Embryonic facial prominence (tissue), 1 donor: ENCODE measurements at regions not wholly inside any gene's neighbourhood (a gene's known extent, or its start where the extent isn't known, plus 50 kb on each side); places are given as distances from the start of the nearest gene placed in this dataset.

ENCODE experiments used
- DNase-seq: peaks from one replicate; pipeline ENCODE4 v3.0.0-alpha.2; 2016; ENCODE audit errors: extremely low spot score

DNA sequence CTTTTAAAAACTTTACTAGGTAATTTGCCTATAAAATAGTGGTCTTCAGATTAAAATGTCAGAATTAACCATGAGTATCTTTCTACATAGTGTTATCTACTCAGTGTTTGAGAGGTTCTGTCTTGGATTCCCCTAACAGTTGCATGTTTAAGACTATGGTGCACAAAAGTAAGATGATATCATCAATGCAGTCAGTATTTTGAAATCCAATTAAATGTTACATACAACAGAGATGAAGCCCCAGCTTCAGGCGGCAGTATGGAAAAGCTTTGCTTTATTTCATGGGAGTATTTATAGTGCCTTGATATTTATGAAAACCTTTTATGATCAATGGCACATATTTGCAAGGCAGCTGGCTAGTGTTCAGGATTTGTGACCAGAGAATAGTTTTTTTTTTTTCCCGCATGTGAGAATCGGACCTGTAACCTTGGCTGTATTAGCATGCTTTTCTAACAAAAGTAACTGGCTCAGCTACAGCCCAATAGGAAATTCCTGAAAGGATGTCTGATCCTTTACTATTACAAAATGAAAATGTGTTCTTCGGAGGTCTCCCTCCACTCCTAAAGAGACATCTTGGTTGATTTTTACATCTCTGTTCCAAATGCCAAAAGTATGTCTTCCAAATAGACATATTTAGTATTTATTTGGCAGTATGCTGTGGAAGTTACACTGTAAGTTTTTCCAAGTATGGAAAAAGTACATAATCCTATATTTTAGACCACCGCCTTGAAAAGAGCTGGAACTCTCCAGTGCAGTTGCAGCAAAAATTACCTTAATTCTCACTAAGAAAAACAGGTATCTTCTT lies 319.3 kb upstream of the UBE2E3 start:
- peak; percentile 25 for DNase-seq

DNA sequence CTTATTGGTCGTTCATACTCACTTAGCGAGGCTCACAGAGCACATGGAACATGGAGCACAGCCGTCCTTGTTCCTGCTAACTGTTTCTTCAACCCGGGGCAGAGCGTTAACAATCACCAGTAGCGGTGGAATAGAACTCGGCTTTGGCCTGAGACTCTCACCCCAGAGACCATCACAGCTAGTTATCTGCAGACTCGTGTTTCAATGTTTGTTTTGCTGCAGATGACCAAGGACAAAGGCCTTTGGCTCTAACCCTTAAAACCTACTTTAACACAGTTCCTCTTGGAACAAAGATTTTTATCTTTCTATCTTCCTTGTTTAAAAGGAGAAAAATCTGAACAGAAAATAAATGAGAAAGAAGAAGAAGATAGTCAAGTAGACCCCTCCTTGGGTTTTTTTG lies 320.2 kb upstream of the UBE2E3 start:
- DNase-seq: no peak

- DNase-seq: no peak
These were observed 323.4 kb upstream of the UBE2E3 start for GRCh38 chr2:180657054-180657453.

DNA sequence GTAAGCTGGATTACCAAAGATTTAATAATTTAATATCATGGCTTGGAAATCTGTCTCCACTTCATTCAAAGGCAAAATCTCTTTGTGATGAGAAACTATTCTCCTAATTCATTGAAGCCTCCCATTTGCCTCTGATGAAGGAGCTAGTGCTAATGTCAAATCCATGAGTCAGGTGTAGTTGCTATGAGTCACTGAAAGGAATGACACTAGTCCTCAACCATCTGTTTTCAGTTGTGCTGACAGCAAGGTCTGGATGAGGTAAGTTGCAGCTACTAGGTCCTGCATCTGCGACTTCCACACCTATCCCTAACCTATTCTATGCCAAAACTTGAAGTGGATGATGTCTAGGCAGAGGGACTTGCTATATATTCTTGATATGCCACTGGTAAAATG lies 324.0 kb upstream of the UBE2E3 start:
- DNase-seq: no peak

DNA sequence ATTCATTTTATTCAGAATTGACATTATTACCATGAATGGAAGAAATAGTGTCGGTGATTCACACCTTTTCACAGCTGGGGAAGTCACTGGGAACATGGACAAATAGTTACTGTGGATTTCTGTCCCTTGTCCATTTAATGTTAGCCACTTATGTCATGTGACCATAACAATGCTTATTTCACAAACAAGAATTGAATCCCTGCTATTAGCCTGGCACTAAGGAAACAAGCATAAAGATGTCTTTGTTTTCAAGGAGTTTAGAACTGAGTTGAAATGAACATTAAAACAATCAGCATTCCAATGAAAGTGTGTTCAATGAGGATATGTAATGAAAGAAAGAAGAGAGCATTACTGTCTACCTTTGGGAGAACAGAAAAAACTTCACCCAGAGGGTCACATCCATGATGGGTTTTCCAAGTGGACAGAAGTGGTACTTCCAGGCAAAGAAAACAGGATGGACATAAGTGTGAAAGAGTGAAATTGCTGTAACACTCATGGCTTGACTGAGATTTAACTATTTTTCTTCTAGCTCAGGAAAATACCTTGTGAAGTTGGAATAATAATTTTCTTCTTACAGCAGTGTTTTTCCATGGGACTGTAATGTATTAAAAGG lies 324.5 kb upstream of the UBE2E3 start:
- no peak for DNase-seq

DNA sequence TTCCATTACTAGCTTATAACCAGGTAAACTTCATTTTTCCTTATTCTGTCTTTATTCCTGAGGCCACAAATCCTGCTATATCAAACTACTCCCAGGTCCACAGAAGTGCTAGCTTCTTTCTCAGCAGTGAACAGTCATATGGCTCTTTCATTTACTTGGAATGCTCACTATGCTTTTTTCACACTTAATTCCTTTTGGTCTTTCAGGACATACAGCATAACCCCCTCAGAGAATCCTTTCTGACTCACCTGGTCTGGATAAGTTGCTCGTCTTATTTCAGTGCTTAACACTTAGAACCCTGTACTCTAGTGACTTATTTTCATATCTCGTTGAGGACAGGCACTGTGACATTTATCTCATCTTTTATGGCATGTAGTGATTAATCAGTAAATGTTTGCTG lies 325.0 kb upstream of the UBE2E3 start:
- no peak for DNase-seq

DNA sequence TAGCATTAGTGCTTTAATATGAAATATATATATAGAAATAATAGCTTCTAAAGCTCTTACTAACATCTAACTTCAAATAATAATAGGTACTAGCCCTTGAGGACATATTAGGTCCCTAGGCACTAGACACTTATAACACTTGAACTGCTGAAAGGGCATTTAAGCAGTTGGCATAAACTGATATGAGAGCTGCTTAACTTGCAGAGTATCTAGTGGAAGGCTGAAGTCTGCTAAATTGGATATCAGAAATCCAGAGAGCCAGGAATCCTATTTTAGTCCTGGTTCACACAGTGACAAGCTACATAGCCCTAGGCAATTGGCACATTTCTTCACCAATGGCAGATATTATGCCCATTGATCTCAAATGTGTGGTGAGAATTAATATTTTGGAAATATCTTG lies 326.9 kb upstream of the UBE2E3 start:
- DNase-seq: no peak

DNA sequence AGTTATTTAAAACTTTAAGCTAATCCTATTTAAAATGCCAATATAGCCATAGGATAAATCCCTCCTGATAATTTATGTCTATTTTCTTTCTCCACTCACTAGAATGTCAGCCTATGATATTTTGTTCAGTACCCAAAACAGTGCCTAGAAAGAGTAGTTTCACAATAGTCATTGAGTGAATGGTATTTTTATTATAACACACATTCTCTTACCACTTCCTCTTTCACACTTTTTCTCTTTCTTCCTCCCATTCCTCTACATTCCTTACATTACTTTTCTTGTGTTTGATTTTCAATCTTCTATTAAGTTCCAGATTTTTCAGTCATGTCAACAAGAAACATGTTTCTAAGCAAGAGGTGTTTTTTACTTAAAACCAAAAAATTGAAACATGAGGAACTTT lies 327.6 kb upstream of the UBE2E3 start:
- no peak for DNase-seq

DNA sequence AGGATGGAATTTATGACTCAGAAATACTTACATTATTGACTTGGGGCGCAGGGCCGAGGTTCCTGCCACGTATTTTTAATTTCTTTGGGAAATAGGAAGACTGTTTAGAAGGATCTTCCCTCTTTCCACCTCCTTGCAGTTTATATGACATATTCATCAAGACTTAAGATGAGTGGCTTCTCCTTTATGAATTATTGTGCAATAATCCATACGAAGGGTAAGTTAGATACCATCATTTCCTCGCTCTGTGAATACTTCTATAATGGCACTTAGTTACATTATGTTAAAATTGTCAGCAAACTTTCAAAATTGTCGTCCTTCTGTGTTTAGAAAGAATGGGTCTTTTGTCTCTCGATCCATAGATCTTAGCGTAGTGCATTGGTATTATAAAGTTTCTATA lies 328.8 kb upstream of the UBE2E3 start:
- no peak for DNase-seq

GRCh38 chr2:180647621-180648020 lies 332.8 kb upstream of the UBE2E3 start:
- no peak for DNase-seq

- no peak for DNase-seq
These were observed 333.2 kb upstream of the UBE2E3 start for GRCh38 chr2:180647221-180647620.

DNA sequence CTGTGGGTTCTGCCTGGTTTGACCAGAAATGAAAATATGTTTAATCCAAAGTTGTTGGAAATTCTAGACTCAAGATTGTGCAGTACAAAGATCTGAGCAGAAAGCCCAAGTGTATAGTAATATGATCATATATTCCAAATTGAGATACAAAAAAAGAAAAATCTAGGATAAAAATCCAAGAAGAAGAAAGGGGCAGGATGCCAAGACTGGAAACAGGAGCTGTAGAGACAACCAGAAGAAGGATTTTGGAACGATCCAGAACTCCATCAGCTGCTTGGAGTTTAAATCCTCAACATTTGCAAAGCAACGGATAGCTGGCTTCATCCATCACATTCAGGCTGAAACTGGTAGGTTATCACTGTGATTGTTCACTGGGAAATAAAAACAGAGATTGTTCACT lies 333.6 kb upstream of the UBE2E3 start:
- DNase-seq: no peak

DNA sequence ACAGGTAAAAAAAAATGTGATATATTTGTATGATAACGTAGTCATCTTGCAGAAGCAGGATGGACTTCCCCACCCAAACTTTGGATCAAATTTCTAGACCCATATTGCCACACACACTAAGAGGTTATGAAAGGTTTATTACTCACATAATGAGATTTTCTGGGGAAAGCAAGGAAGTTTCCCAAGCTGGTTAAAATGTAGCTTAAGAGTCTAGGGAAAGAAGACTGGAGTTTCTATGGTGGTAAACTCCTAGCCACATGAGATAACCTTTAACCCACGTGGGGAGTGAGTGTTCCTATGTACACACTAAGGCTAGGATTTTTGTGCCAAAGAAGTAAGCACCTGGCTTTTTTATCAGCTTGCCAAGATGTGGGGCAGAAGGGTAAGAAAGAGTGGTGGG lies 335.7 kb upstream of the UBE2E3 start:
- DNase-seq: no peak

DNA sequence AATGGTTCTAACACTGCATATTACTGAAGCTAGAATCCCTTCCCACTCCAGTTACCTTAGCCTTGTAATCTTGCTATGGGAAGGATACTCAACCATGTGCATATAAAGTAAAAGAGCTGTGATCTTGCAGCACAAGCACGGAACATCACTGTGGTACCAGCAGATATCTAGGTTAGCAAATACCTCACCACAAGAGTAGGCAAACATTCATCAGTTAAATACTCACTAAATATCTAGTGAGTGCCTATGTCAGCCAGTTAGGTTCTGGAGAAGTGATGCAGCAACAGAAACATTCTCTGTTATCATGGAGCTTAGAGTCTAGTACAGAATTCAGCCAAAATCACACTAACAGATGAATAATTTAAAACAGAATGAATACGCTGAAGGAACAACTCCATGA lies 349.6 kb upstream of the UBE2E3 start:
- no peak for DNase-seq

DNA sequence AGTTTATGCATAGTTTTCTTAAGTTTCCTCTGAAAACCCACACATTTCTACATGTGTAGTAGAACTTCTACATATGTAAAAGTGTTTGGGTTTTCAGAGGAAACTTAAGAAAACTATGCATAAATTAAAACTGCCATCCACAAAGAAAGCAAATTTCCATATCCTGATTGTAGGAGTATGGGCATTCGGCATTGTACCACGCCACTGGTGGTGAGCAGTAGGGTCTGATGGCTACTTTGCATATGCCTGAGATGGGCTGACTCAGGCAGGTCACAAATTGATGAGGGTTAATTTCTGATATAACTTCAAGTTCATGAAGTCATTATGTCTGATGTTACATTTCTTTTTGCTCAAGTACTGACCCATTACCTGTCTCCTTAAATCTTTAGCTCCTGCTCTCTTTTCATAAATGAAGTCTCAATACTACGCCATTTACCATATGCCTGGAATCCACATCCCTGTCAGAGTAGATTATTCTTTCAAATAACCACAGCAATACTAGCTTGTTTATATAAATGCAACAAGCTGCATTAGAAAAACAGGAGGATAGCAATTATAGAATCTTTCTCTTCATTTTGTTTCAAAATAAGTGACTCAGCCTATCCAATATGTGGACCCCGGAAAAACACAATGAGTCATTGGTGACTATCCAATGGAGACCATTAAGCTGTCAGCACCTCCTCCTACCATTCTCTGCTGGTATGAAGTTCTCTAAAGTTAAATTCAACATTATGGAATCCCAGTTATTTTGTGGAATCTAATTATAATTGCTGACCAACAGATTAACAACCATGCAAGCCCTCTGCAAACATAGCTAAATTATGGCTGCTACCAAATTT lies 355.2 kb upstream of the UBE2E3 start:
- no peak for DNase-seq

DNA sequence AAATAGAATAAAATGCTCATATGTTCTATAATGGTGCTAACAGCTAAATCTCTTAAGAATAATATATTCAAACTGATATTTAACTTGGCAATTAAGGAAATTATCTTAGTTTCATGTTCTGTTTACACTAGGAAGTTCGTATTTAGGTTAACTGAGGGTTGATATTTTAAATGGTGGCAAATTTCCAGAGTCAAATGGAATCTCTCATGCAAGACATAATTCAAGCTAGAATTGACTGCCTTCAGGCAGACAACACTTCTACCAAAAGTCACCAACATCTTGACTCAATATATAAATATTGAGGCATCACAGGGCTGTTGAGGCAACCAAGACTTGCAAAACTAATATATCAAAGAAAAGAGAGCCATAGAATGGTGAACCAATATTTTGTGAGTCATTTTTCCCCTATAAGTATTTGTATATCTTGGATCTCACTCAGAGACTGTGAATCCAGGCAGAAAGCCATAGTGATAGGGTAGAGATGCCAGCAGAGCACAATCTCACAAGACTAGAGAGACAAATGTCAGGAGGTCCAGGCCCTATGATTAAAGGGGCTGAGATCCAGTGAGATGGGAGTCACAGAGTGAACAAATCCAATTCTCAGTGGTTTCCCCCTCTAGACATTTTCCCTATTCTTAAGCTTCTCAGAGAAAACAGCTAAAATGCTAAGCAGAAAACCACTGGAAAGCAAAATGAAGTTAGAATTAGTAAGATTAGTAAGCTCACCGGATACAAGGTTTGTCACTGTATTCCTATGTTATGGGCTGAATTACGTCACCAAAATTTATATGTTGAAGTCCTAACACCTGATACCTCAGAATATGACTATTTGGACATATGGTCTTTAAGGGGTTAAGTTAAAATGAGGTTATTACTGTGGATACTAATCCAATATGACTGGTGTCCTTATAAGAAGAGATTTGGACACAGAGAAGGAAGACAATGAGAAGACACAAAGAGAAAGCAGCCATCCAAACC lies 358.2 kb upstream of the UBE2E3 start:
- no peak for DNase-seq

DNA sequence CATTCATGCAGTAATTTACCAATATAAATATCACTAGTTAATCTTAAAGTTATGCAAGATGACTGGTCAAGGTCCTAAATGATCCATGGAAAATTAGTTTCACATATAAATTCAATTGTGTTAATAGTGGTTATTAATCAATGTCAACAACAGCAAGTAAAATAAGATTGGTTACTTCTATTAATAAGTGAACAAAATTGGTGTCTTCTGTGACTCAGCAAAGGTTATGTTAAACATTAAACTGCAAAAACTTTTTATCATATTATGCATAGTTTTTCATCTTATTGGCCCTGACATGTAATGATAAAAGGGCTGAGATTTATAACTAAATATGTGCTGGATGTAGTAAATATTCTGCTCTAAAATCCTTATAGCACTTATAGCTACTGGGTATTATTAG lies 359.0 kb upstream of the UBE2E3 start:
- DNase-seq: no peak

DNA sequence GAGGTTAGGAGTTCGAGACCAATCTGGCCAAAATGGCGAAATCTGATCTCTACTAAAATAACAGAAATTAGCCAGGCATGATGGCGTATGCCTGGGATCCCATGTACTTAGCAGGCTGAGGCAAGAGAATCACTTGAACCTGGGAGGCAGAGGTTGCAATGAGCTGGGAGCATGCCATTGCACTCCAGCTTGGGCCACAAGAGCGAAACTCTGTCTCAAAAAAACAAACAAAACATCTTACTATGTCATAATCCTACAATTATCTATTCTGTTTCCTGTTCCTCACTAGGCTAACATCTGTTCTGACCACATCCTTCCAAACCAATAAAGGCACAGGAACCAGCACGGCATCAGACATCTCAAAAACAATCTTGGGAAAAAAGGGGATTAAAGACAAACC lies 361.8 kb upstream of the UBE2E3 start:
- DNase-seq: no peak

GRCh38 chr2:180614776-180615175 lies 365.6 kb upstream of the UBE2E3 start:
- DNase-seq: no peak

- DNase-seq: no peak
These were observed 370.6 kb upstream of the UBE2E3 start for GRCh38 chr2:180609626-180610340.

- DNase-seq: no peak
These were observed 372.8 kb upstream of the UBE2E3 start for GRCh38 chr2:180607514-180608049.
